ENCODE measurements at regions not wholly inside any gene's neighbourhood (a gene's known extent, or its start where the extent isn't known, plus 50 kb on each side); places are given as distances from the start of the nearest gene placed in this dataset.

- Mint-ChIP-seq H3K9me3 (peaks cover 0 to 22% (median 9%) of the 10 kb centered on the region in 3 donors), H3K36me3 (no peaks in the 10 kb centered on the region), H3K4me1 (no peaks in the 10 kb centered on the region), H3K4me3 (no peak overlapping the region), H3K27ac (no peak overlapping the region), H3K27me3 (no peaks in the 10 kb centered on the region)
Measured at GRCh38 chr7:68505721-68506120, 1092.6 kb upstream of the AUTS2 start.

DNA sequence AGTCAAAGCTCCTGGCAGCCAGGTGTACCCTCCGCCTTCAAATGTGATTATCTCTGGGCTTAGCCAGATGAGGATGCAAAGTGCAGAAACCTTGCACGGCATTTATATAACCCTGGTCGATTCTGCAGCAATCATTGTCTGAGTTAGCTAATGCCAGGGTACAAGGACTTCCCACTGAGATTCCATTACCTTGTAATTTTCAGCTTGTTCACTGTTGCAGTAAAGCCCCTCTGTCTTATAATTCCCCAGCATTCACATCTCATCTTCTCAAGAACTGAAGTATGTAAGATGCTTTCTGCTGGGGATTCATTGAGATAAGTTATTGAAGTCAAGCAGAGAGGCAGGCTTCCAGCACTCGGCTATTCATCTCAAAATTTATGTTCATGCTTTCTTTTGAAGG, 1090.6 kb upstream of the AUTS2 start:
- H3K27ac Mint-ChIP-seq: no peak overlapping the region
- peaks cover 0 to 2% (median 0%) of the 10 kb centered on the region in 3 donors for H3K4me1 Mint-ChIP-seq
- no peaks in the 10 kb centered on the region for H3K27me3 Mint-ChIP-seq
- H3K4me3 Mint-ChIP-seq: no peak overlapping the region
- H3K36me3 Mint-ChIP-seq: no peaks in the 10 kb centered on the region
- H3K9me3 Mint-ChIP-seq: peaks cover 0 to 22% (median 9%) of the 10 kb centered on the region in 3 donors

DNA sequence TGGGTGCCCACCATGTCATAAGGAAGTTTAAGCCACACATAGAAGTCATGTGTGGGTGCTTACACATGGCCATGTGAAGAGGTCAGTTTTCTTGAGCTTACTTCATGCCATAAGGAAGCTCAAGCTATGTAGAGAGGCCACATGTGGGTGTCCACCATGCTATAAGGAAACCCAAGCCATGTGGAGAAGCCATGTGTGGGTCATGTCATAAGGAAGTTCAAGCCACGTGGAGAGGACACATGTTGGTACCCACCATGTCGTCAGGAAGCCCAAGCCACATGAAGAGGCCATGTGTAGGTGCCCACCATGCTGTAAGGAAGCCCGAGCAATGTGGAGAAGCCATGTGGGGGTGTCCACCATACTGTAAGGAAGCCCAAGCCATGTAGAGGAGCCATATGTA, 1089.2 kb upstream of the AUTS2 start:
- Mint-ChIP-seq H3K4me3 (no peak overlapping the region), H3K9me3 (peaks cover 0 to 17% (median 7%) of the 10 kb centered on the region in 3 donors), H3K36me3 (no peaks in the 10 kb centered on the region), H3K4me1 (peaks cover 0 to 2% (median 0%) of the 10 kb centered on the region in 3 donors), H3K27me3 (no peaks in the 10 kb centered on the region), H3K27ac (no peak overlapping the region)

- Mint-ChIP-seq H3K4me1 (peaks cover 0 to 2% (median 0%) of the 10 kb centered on the region in 3 donors), H3K27ac (peak overlapping the region in 1 of 3 donors; percentile 10), H3K27me3 (no peaks in the 10 kb centered on the region), H3K36me3 (no peaks in the 10 kb centered on the region), H3K9me3 (peaks cover 0 to 11% (median 5%) of the 10 kb centered on the region in 3 donors), H3K4me3 (no peak overlapping the region)
Measured at GRCh38 chr7:68509603-68510002, 1088.7 kb upstream of the AUTS2 start.

DNA sequence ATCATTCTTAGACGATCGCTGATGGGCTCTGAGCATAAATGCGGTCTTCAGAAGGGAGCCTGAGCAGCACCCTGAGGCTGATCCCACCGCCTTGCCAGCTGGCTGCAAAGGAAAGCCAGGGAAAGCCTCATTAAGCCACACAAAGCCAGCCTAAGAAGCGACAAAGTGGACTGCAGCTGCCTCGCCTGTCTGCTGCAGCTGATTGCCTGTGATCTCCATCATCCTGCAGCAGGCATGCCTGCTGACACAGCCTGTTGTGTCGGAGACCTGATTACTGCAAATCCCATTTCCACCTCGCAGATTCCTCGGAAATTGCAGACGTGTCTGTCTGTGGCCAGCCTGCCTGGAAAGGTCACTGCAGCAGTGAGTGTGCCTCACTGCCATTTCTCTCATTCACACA, 1087.0 kb upstream of the AUTS2 start:
- Mint-ChIP-seq H3K27ac (no peak overlapping the region), H3K27me3 (no peaks in the 10 kb centered on the region), H3K9me3 (peaks cover 0 to 8% (median 6%) of the 10 kb centered on the region in 3 donors), H3K4me3 (no peak overlapping the region), H3K4me1 (peaks cover 0 to 3% (median 0%) of the 10 kb centered on the region in 3 donors), H3K36me3 (no peaks in the 10 kb centered on the region)

GRCh38 chr7:68512466-68512865, 1085.8 kb upstream of the AUTS2 start:
- Mint-ChIP-seq H3K4me1 (peaks cover 0 to 3% (median 0%) of the 10 kb centered on the region in 3 donors), H3K36me3 (no peaks in the 10 kb centered on the region), H3K27me3 (no peaks in the 10 kb centered on the region), H3K4me3 (no peak overlapping the region), H3K9me3 (peaks cover 0 to 6% (median 2%) of the 10 kb centered on the region in 3 donors), H3K27ac (no peak overlapping the region)

- Mint-ChIP-seq H3K4me1 (peaks cover 0 to 1% (median 0%) of the 10 kb centered on the region in 3 donors), H3K36me3 (no peaks in the 10 kb centered on the region), H3K4me3 (no peak overlapping the region), H3K9me3 (peaks cover 0 to 19% (median 3%) of the 10 kb centered on the region in 3 donors), H3K27me3 (no peaks in the 10 kb centered on the region), H3K27ac (no peak overlapping the region)
Measured at GRCh38 chr7:68518060-68518459, 1080.2 kb upstream of the AUTS2 start.

GRCh38 chr7:68524126-68524525, 1074.1 kb upstream of the AUTS2 start:
- no peaks in the 10 kb centered on the region for H3K36me3 Mint-ChIP-seq
- peaks cover 4 to 29% (median 5%) of the 10 kb centered on the region in 3 donors for H3K9me3 Mint-ChIP-seq
- H3K27me3 Mint-ChIP-seq: no peaks in the 10 kb centered on the region
- H3K27ac Mint-ChIP-seq: no peak overlapping the region
- no peak overlapping the region for H3K4me3 Mint-ChIP-seq
- no peaks in the 10 kb centered on the region for H3K4me1 Mint-ChIP-seq

- Mint-ChIP-seq H3K9me3 (peaks cover 4 to 28% (median 7%) of the 10 kb centered on the region in 3 donors), H3K27ac (no peak overlapping the region), H3K4me3 (no peak overlapping the region), H3K36me3 (no peaks in the 10 kb centered on the region), H3K4me1 (no peaks in the 10 kb centered on the region), H3K27me3 (no peaks in the 10 kb centered on the region)
Measured at GRCh38 chr7:68529221-68529620, 1069.1 kb upstream of the AUTS2 start.

- H3K4me1 Mint-ChIP-seq: no peaks in the 10 kb centered on the region
- H3K36me3 Mint-ChIP-seq: no peaks in the 10 kb centered on the region
- H3K9me3 Mint-ChIP-seq: peaks cover 1 to 17% (median 4%) of the 10 kb centered on the region in 3 donors
- no peak overlapping the region for H3K27ac Mint-ChIP-seq
- H3K27me3 Mint-ChIP-seq: no peaks in the 10 kb centered on the region
- H3K4me3 Mint-ChIP-seq: no peak overlapping the region
Measured at GRCh38 chr7:68535266-68535665, 1063.0 kb upstream of the AUTS2 start.

DNA sequence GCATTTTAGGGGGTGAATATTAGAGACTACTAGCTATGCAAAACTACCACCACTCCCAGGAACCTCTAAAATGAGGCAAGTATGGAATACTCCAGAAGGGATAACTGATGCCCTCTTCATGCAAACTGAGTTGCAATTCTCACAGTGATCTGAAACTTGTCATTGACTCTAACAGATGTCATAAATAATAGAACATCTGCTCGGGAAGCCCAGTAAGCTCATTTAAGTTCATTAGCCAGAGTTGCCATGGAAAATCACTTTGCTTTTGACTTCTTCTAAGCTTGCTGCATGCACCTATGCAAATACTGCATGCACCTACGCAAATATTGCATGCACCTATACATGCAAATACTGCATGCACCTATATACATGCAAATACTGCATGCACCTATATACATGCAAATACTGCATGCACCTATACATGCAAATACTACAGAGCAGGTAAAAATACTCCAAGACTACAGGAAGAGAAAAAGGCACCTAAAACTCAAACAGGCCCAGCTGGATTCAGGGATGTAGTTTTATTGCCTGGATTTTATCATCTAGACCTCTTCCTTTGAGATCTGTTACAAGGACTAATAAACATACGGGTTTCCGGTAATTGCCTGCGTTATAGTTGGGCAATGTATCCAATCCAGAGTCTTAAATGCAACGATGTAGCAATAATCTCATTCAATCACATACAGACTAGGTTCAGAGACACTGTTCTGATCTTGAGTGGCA, 1061.1 kb upstream of the AUTS2 start:
- Mint-ChIP-seq H3K4me1 (no peaks in the 10 kb centered on the region), H3K27me3 (no peaks in the 10 kb centered on the region), H3K4me3 (no peak overlapping the region), H3K36me3 (no peaks in the 10 kb centered on the region), H3K27ac (no peak overlapping the region), H3K9me3 (peaks cover 1 to 22% (median 4%) of the 10 kb centered on the region in 3 donors)

DNA sequence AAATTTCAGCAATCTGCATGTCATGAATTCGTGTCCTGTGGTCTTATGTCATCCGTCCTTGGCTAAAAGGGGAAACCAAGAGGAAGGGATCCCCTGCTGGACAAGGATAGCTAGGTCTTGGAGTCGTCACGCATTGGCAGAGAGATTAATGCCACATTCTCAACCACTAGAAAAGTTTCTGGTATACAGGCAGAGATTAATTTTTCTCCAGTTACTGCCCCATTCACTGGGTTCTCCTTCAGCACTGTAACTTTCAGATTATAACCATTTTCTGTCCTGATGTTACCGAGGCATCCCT, 1060.6 kb upstream of the AUTS2 start:
- no peaks in the 10 kb centered on the region for H3K4me1 Mint-ChIP-seq
- no peak overlapping the region for H3K27ac Mint-ChIP-seq
- peaks cover 1 to 23% (median 4%) of the 10 kb centered on the region in 3 donors for H3K9me3 Mint-ChIP-seq
- no peaks in the 10 kb centered on the region for H3K27me3 Mint-ChIP-seq
- no peak overlapping the region for H3K4me3 Mint-ChIP-seq
- no peaks in the 10 kb centered on the region for H3K36me3 Mint-ChIP-seq

GRCh38 chr7:68542831-68543230, 1055.4 kb upstream of the AUTS2 start:
- Mint-ChIP-seq H3K4me1 (no peaks in the 10 kb centered on the region), H3K4me3 (no peak overlapping the region), H3K9me3 (peaks cover 1 to 13% (median 3%) of the 10 kb centered on the region in 3 donors), H3K27me3 (no peaks in the 10 kb centered on the region), H3K27ac (no peak overlapping the region), H3K36me3 (no peaks in the 10 kb centered on the region)

GRCh38 chr7:68544851-68545250, 1053.4 kb upstream of the AUTS2 start:
- Mint-ChIP-seq H3K4me1 (no peaks in the 10 kb centered on the region), H3K36me3 (no peaks in the 10 kb centered on the region), H3K27me3 (no peaks in the 10 kb centered on the region), H3K9me3 (peaks cover 0 to 15% (median 0%) of the 10 kb centered on the region in 3 donors), H3K4me3 (no peak overlapping the region), H3K27ac (no peak overlapping the region)

DNA sequence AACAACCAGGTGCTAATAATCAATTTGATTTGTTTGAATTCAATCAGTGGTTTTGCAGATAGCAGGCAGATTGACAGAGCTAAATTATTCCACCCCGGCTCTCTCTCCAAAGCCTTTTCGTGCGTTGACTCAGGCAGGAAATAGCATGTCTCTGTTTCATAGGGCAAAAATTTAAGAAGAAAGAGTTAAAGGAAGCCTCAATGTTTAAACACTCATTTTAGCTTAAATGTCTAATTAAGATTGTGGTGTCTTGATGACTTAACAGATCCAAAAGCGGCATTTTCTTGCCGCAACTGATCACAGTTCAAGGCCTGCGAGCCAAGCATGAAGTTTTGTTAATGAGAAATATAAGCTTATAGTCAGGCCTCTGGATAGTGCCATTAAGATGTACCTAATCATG, 1051.1 kb upstream of the AUTS2 start:
- H3K36me3 Mint-ChIP-seq: no peaks in the 10 kb centered on the region

GRCh38 chr7:68547799-68548198, 1050.5 kb upstream of the AUTS2 start:
- H3K27ac Mint-ChIP-seq: no peak overlapping the region
- no peaks in the 10 kb centered on the region for H3K4me1 Mint-ChIP-seq
- no peaks in the 10 kb centered on the region for H3K27me3 Mint-ChIP-seq
- no peaks in the 10 kb centered on the region for H3K36me3 Mint-ChIP-seq
- peak overlapping the region in 1 of 4 donors; percentile 66 for H3K4me3 Mint-ChIP-seq
- H3K9me3 Mint-ChIP-seq: peaks cover 0 to 12% (median 5%) of the 10 kb centered on the region in 3 donors

More for the DNA sequence above, 1051.1 kb upstream of the AUTS2 start:
- no peak overlapping the region for H3K27ac Mint-ChIP-seq
- no peaks in the 10 kb centered on the region for H3K4me1 Mint-ChIP-seq
- no peak overlapping the region for H3K4me3 Mint-ChIP-seq
- no peaks in the 10 kb centered on the region for H3K27me3 Mint-ChIP-seq
- peaks cover 0 to 13% (median 5%) of the 10 kb centered on the region in 3 donors for H3K9me3 Mint-ChIP-seq

Measured in IgD-negative memory B cell (primary cell).